SHP77 treated with DMSO at 0.1 percent for 48 hours (cell line): ENCODE measurements at regions not wholly inside any gene's neighbourhood (a gene's known extent, or its start where the extent isn't known, plus 50 kb on each side); places are given as distances from the start of the nearest gene placed in this dataset.
"Not testable (repeated sequence)": the region's sequence is repeated elsewhere in the genome, so short reads cannot be mapped to it uniquely, and the experiment has no call there.

Source experiments
- DNase-seq: peaks from one replicate; lab custom pipeline; 2025; lab: John Stamatoyannopoulos, UW

DNA sequence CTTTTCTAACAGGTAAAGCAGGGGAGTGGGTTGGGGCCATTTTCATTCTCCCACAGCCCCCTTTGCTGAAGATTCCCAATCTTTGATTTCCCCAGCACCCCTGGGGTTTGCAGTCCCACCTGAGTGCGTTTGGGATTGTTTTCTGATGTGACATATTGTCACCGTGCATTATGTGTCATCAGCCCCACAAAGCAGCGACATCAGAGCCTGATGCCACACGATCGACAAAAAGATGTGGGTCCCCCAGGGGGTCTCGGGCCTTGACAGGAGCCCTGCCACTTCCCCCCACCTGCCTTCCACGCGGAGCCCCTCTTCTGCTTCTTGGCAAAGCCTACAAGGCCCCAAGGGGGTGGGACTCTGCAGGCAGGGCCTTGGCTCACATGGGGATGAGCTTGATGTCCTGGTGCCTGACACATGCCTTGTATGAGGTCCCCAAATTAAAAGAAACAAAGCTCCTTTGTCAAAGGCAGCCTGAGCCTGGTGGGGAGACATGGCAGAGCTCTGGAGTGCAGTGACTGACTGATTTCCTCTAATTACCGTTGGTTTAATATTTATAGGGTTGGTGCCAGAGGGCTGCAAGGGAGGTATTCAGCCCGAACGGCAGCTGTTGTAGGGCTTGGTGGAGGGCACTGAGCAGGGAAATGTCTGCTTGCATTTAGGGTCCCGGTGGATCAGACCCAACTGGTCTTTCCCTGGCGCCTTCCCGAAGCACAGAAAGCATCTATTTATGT lies 149.2 kb downstream of the MIAT start:
- no peak for DNase-seq

DNA sequence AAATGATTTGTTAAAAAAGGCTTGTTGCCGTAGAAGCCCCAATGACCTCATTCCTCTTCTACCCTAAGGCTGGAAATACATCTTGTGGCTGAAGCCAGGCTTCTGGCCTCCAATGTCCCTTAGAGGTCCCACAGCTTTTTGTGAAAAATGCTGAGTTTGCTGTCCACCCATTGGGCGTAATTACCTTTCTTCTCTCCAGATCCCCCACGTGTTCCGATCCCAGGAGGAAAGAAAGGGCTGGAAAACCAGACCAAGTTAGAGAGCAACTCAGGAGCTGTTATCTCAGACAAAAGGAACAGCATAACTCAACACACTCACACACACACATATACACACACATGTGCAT lies 154.2 kb downstream of the MIAT start:
- DNase-seq: no peak

DNA sequence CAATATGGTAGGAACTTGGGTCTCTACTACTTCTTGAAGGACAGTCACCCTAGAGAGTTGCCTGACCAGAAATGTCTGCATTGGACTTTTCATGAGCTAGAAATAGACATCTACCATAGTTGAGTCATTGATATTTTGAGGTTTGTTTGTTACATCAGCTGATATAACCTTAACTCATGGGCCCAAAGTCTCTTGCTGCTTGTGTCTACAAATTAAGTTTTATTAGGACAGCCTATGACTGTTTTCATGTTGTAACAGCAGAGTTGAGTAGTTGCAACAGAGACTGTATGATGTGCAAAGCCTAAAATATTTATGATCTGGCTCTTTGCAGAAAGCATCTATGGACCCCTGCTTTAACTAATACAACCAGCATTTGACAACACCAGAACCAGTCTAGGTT lies 155.3 kb downstream of the MIAT start:
- no peak for DNase-seq

DNA sequence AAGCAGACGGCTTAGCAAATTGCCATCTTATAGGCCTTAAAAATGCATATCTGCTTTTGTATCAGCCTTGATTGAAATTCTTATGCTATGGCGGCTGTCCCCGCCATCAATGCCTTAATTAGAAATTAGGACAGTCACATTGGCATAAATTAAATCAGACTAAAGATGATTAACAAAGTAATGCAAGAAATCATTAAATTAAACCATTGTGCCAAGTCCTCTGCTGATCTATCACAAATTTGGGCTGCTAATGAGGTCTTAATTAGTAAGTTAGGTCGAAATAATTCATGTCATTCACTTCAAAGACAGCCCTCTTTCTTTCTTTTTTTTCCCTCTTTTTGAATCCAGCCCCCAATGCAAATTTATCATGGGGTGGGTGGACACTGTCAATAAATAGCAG lies 159.3 kb downstream of the MIAT start:
- DNase-seq: no peak

DNA sequence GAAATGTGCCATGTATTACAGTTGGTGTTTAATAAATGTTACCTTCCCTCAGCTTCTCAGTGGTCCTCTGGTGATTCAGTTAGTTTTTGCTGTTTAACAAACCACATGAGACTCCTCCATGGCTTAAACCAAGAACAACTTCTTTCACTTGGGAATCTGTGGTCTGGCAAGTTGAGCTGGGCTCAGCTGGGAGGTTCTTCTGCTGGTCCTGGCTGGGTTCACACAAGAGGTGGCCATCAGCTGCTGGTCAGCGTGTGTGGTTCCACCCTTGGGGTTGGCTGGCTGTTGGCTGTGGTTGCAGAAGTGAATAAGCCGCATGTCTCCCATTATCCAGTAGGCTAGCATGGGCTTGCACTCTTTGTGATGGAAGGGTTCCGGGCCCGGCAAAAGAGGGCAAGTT lies 160.5 kb downstream of the MIAT start:
- DNase-seq: no peak

DNA sequence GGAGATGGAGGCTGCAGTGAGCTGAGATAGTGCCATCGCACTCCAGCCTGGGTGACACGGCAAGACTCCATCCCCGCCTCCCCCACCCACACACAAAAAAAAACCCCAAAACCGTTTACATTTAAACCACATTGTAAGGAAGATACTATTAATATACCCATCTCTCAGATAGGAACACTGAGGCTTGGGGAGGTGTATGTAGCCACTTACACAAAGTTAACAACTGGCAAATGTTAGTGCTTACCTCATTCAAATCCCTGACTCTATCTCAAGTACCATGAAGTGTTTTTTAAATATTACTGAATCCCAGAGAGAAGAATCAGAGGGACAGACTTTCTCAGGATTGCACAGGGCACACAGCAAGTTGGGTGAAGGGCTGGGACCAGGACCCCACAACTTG lies 164.5 kb downstream of the MIAT start:
- no peak for DNase-seq

DNA sequence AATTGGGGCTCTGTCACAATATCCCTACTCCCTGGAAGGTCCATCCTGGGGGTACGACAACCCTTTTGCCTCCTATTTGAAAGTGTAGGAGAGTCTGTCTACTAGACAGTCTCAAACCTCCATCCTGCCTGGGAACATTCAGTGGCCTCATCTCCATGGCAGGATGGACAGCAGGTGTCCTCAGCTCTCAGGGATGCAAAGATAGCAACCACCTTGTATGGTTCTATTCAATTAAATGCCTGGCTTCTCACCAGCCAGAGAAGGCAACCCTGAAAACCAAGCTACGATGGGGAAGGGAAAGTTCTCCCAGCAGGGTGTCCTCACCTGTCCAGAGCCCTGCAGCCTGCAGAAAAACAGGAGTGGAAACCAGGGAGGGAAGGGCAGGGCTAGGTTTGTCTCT lies 164.9 kb downstream of the MIAT start:
- no peak for DNase-seq

DNA sequence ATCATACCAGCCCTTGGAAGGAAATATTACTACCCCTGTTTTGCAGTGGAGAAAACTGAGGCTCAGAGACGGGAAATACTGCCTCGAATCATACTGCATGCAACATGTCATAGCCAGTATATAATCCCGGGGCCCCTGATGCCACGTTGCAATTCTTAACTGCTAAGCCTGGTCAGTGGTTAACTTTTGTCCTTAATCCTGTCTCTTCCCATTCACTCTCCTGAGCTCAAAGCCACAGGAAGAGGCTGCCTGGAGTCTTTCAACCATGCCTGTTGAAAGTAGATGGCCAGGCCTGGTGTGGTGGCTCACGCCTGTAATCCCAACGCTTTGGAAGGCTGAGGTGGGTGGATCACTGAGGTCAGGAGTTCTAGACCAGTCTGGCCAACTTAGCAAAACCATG lies 166.6 kb downstream of the MIAT start:
- no peak for DNase-seq

DNA sequence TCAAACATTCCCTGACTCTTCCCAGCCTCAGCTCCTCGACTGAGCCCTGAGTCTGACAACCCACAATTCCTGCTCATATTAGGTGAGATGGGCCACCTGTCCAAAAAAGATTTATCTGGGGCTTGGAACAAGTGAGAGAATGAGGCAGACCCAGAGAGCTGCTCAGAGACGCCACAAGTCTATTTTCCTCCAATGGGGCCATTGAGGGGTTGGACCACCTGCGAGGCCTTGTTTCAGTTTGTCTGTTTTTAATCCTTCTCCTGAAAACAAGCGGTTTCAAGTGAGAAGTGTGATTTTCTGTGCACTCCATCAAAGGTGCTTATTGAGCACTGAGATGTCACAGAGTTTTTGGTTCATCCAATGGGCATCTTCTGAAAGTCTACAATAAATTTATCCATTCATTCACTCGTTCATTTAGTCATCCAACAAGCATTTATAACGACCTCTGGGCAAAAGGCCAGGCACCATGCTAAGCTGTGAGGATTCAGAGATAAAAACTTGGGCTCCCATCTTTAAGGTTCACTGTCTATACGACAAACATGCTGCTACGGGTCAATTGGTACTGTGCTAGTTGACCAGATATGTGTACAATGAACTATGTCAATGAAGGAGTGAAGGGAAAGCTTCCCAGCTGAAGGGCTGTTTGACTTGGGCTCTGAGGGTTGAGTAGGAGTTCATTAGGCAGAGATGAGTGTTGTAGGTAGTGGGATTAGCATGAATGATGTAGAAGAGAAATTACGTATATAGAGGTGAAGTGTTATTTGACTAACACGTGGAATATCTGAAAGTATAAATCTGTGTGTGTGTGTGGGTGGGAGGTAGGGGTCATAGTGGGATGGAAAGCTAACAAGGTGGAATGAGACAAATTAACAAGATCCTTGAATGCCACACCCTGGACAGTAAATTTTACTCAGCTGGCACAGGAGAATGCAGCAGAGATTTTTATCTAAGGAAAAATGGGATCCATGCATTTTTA lies 168.9 kb downstream of the MIAT start:
- no peak for DNase-seq

DNA sequence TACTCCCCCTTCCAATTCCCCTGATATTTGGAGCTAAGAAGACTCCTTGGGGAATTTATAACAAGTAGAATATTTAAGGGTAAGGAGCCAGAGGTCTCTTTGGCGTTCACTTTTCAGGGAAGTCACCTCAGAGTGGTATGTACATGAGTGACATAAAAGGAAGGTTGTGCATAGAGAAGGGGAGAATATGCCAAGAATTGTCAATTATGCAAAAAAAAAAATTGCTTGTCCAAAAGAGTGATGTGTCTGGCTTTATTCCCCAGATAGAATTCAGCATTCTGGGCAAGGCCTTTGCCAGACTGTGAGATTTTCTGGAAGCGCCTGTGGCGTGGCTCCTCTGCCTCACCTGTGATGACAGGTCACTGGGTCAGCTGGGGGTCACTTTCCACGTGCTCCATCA lies 170.2 kb downstream of the MIAT start:
- no peak for DNase-seq

DNA sequence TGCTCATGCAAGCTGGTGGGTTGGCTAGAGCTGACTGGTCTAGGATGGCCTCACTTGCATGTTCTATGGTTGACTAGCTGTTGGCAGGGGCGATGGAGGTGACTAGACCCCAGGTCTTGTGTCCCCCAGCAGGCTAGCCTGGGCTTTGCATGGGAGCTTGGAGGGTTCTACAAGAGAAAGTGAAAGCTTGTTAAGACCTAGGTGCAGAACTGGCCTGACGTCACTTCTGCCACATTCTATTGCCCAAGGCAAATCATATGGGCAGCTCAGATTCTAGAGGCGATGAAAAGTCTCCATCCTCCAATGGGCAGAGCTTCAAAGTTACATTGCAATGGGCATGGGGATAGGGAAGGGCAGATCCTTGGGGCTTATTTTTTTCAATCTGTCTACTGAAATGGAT lies 170.9 kb downstream of the MIAT start:
- no peak for DNase-seq

DNA sequence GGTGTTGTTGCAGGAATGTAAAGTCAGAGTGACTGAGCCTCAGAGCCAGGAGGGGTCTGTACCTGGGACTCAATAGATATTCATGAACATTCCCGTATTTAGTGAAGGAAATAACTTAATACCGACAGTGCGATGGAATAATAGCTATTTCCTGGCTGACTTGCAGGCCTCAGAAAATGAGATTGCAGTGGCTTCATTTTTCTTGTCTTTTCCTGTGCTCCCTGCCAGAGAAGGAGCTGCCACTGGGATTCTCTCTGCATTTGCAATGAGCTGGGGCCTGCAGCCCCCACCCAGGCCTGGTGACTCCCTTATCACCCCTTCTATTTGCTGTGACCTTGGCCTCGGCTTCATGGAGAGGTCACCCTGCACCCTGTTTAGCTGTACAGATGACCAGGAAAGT lies 173.4 kb downstream of the MIAT start:
- DNase-seq: no peak

DNA sequence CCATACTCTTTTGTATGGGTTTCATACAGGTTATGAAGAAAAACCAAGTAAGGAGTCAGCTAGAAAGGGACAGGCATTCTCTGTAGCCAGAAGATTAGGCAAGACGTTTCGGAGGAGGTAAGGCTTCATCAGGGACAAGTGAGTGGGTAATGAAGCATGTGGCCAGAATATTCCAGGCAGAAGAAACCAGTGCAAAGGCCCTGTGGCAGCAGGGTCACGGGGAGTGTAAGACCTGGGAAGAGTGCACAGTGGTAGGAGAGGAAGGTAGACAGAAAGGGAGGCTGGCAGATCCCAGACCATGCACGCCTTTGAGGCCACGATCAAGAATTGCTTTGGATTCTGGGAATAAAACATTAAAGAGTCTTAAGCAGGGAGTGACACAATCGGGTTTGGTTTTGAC lies 177.6 kb downstream of the MIAT start:
- DNase-seq: no peak

DNA sequence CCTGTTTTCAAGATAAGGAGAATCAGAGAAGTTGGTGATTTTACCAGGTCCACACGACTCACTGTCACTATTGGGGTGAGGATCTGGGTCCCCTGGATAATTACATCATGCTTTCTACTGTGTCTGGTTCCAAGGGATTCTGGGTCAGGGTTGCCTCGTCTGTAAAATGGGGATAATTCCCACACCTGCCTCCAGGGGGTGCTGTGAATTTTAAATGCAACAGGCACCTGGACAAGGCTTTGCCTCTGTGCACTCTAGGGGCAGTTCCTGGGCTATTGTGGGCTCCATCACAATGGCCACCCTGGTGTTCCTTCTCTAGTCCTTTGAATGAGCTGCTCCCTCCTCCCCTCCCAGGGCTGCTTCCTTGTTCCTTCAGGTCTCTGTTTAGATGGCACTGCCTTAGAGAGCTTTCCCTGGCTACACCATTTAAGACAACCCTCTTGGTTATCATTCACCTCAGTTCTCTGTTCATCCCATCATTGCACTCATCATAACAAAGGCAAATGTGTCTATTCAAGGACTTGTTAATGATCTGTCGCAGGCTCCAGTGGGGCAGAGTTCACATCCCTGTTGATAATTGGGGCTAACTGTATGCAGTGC lies 178.6 kb downstream of the MIAT start:
- DNase-seq: no peak

DNA sequence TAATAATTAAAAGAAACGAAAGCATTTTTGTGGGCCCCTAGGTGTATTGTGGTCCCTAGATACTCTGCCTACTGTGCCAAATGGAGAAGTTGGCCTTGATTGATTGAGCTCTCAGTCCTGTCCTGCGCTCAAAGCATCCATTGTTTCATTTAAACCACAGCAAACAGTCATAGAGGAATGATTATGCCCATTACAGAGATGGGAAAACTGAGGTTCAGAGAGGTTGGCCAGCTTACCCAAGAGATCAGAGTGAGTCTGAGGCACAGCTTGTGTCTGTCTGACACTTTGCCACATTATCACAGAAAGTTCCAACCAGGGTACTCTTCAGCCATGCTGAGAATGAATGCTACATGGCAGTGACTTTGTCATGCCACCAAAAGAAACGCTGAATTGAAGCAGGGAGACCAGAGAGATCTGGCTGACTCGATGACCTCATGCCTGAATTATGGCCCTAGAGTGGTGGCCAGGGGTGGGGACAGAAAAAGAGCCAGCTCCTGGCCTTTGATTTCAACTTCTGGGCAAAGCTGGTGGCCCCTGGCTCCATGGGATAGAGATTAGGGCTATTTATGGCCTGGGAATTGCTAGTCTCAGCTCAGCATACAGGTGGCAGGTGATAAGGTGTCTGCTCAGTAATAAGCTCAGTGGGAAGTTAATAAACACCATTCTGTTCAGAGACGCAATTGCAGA lies 180.5 kb downstream of the MIAT start:
- no peak for DNase-seq

DNA sequence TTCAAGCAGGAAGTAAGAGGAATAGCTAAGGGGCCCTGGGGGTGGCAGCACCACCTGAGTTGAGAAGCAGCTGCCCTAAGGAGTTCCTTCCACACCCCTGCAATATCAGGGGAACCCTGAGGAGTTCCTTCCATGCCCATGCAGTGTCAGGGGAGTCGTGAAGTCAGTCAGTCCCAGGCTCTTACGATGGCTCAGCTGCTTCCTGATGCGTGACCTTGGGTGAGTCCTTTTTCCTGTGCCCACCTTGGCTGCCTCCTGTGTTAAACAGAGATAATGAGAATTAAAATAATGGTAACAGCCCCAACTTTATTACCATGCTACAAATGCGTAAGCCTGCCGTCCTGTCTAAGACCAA lies 181.1 kb downstream of the MIAT start:
- DNase-seq: no peak

DNA sequence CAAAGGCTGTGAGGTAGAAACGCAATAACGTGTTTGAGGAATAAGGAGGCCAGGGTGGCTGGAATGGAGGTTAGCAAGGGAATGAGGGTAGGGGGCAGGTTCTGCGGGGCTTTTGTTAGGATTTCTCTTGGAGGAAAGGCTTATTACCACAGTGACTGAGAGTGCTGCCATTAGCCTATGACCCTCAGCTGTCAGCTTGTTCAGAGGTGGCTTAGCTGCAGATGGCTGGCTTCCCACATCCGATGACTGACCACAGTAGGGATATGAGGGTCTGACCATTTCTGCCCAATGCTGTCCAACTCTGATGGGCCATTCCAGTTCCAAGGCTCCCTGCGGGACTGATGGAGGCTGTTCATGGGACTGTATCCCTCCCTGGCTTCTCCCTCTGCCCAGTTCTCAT lies 181.8 kb downstream of the MIAT start:
- DNase-seq: no peak

DNA sequence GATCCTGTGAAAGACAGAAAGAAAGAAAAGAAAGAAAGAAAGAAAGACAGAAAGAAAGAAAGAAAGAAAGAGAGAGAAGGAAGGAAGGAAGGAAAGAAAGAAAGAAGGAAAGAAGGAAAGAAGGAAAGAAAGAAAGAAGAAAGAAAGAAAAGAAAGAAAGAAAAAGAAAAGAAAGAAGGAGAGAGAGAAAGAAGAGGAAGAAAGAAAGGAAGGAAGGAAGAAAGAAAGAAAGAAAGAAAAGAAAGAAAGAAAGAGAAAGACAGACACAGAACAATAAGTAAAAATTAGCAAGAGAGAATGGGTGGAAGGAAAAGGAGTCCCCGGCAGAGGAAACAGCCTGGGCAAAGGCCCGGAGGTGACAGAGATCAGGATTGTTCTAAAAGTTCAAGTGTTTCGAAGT lies 183.4 kb downstream of the MIAT start:
- DNase-seq: not testable (repeated sequence)

DNA sequence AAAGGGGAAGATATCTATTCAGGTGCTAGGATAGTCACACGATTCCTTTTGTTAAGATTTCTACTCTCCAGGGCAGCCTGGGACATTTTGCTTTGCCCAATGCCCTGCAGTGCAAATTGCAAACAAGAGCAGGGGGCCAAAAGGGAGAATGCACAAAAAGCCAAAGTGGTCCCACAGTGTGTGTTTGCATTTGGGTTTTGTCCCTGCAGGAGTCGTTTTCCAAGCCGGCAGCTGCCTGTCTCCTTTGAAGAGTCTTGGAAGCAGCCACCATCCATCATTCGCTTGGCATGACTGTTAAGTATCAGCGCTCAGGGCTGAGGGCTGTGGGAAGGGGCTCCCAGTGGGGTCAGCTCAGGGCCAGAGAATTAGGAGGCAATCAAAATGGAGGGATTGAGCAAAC lies 184.7 kb downstream of the MIAT start:
- DNase-seq: no peak

DNA sequence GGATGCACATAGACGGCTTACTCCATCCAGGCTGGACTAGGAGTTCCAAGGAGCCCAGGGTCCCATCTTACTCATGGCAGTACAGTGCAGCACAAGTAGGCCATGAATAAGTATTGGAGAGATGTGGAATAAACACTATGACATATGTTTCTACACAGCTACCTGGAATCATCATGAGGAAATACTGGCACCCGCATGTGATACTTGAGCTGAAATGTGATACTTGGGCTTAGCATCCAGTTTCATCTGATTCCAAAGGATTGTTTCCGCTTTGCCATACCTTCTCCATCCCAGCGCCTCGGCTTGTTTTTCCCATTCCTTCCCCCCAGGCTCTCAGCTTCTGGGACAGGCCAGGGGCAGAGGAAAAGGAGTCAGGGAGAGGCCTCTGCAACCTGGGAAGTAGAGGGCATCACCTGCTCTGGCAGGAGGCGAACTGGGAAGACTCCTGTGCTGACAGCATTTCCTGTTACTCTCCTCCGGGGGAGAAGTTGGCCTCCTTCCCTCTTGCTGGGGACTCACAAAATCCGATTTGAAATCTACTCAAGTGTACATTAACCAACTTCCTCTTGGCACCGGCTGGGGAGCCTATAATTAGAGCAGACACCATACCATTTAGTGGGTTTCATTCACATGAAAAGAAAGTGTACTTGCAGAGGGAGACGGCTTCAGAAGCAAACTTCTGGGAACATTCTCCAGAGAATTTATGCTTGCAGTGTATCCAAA lies 187.8 kb downstream of the MIAT start:
- DNase-seq: no peak

DNA sequence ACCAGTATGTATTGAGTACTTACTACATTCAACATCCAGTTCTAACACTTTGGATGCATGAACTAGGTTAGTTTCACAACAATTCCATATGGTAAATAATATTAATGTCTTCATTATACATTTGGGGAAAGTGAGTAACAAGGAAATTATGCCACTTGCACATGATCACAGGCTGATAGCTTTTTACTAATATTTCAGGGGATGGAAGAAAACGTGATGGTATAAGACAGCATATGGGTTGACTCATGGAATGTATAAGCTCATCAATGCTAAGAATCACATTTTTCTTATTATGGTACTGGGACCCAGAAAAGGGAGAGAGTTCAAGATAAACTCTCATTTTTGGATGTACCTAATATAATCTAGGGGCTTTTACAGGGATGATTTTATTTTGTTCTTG lies 188.7 kb downstream of the MIAT start:
- no peak for DNase-seq

DNA sequence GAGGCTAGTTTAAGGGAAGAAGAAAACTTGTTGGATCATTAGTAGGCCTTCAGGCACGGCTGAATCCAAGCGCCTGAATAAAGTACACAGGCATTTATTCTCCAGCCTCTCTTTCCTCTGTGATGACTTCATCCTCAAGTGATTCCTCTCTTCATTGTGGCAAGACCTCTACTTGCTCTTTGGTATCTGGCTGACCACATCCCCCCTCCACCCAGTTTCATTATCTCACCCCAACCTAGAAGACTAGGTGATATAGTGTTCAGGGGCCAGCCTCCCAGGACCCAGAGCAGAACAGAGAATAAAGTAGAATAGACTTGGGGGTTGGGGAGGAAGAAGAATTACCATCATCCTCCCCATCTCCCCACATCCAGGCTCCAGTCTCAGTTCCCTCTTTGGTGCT lies 189.3 kb downstream of the MIAT start:
- DNase-seq: no peak
